ENCODE measurements at regions not wholly inside any gene's neighbourhood (a gene's known extent, or its start where the extent isn't known, plus 50 kb on each side); places are given as distances from the start of the nearest gene placed in this dataset.

DNA sequence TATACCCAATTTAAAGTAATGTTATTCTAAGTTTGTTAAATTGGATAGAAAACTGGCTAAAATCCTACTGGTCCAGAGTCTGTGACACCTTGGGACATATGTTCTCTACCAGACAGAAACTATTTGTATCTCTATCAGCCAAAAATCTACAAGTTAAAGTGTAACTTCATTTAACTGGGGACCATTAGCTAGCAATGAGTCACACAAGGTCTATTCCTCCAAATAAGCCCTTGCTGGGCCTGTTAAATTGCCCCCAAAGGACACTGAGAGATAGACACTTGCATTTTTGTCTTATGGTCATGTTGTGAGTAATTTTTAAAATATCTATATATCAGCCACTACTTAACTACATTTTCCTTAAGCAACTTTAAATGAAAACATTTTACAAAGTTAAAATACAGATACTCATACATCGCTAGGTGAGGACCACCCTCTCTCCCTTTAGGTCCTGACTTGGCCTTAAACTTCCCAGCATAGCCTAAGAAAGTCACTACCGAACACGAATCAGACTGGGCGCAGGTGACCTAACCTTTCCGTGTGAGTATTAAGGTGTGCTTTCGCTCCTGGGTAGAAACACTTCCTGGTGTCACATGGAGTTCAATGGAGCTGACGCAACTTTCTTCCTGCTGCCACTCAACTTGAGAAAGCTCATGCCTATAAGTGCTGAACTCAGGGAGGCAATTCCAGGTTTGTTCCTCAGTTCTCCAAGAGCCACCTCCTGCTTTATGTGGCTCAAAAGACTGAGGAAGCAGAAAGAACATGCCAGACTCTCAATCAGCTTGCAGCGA lies 249.1 kb downstream of the DIRAS2 start:
- no peak for DNase-seq

DNA sequence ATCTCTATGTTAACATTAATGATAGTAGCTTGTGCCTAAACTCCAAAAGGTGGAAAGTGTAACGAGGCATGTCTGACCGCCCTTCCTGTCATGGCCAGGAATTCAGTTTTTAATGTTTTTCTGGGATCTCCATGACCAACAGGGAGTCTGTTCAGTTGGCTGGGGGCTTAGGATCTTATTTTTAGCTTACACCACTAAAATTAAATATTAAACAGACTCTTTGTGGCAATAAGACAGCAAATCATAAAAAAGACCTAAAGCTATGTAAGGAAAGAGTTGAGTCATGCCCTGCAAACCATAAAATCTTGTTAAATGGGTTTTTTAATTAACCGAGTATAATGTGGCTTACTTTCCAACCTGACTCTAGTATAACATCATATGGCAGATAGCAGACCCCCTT lies 247.8 kb downstream of the DIRAS2 start:
- DNase-seq = no peak

- no peak for DNase-seq
Observed at GRCh38 chr9:90400091-90400490, 242.5 kb downstream of the DIRAS2 start.

GRCh38 chr9:90408659-90409058 lies 234.0 kb downstream of the DIRAS2 start:
- no peak for DNase-seq

DNA sequence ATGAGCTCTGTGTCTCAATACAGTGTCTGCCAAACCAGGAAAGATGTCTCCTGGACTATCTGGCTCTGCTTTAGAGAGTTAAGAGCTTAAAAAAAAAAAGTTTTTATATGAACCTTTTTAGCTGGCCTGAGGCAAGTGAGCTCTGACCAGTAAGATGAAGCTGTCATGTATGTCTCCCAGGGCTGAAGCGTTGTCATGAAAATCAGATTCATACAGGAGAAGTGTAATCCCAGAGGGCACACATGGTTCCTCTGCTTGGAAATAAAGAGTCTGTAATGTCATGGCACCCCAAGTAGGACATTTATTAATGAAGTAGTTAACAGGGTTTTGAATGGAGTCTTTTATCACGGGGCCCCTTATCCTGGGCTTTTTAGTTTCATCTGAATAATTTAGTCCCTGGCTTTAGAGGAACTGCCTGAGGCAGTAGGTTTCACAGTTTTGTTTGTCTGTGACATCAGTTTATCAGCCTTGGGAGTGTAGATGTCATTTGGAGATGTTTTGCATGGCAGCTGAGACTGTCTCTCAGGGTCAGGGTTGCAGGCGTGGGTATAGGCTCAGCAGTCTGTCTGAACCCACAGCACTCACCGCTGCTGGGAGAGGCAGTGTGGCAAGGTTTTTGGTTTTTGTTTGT lies 223.3 kb downstream of the DIRAS2 start:
- DNase-seq = no peak

- DNase-seq = no peak
Observed at GRCh38 chr9:90420211-90420610, 222.4 kb downstream of the DIRAS2 start.

DNA sequence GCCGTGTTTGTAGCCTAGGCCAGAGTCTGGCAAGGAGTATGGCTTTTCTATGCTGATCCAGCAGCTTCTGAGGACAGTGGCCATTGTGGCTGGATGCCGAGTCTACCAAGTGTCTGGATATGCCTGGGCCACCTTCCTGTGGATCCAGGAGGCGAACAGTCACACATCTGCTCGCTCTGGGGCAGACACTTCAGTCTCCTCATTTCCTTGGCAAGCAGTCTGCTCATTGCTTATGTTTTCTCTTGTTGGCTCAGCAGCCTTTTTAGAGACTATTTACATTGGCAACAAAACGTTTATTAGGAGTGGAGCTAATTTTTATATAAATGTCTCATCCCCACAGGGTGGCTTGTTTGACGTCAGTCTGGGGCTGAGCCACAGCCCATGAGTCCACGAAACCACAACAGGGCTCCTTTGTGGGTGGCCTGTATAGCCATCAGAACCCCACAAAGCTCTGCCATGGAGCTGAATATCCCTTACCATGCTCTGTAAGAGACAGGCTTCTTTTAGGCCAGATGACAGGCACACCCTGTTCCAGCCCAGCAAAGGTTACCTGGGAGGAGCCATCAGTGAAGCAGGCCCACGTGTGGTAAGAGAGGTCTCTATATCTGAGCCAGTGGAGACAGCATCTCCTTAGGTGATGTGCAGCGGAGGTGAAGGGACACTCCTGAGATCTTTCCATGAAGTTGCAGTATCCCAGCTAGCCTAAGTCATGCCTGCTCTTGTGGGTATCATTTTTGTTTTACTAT lies 221.7 kb downstream of the DIRAS2 start:
- DNase-seq = no peak

DNA sequence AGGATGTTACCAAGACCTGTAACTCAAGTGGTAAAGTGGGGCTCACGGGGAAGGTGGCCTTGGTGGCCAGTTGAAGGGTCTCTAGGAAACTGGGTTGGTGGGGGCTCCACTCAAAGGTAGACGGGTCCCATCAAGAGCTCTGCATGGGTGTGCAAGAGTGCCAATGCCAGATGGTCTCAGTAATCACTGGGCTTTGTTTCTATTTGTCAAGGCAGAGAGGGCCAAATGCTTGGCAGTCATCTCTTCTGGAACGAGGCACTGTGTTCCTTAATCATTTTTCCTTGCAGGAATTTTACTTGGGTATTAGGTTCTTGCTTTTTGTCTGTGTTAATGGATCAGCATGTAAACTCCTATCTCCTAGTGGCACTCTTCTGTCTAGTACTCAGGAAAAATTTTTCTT lies 220.8 kb downstream of the DIRAS2 start:
- no peak for DNase-seq

DNA sequence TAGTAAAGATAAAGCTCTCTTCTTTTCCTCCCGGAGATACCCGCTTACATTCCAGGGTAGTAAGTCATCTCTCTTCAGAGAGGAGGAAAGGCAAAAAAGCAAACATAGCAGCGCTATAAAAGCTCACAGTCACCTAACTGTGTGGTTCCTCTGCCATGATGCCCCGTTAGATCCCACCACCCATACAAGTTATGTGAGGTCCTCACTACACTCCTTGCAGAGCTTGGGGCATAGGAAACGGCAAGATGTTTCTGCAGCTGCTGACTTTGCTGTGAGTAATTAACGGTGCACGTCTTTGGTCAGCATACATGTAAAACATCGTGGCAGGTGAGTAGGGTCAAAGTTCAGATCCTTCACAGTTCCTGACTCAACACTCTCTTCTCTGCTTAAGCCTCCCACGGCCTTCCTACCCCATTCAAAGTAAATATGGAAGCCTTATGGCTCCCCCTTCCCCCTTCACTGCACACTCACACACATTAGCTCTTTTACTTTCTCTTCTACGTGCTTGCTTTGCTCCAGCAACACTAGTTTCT lies 218.9 kb downstream of the DIRAS2 start:
- DNase-seq = no peak

DNA sequence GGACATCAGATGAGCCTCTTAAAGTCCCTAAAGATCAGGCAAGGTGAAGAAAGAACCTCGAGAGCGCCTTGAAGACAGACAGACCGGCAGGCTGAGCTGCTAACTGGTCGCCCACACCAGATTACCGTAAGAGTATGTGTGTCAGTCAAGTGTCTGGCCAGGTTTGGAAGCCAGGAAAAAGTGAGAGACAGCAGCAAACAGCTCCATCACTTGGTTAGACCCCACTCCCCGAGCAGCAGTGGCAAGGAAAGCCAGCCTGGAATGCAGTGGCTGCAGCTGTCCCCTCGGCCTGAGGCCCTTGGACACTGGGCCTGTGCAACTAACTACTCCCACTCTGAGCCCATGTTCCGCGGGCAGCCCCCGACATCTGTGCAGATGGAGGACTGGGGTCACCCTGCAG lies 214.1 kb downstream of the DIRAS2 start:
- DNase-seq = no peak

- DNase-seq = no peak
Observed at GRCh38 chr9:90432951-90433350, 209.7 kb downstream of the DIRAS2 start.

DNA sequence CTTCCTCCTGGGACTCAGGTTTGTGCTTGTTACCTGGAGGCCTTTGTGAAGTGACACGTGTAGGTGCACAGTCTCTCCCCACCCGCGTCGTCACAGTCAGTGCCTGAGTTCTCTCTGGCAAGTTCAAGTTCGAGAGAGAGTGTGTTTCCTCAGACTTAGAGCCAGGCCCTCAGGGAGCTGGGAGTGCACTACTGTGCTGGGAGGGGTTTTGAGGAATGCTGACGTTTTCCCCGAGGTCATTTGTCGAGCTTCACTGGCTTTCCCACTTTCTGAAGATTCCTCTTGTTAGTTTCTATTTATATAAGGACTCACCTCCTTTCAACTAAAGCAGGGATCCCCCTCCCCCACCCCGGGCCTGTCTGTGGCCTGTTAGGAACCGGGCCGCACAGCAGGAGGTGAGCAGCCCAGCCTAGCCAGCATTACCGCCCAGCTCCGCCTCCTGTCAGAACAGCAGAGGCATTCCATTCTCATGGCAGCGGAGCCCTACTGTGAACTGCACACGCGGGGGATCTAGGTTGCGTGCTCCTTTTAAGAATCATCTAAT lies 209.2 kb downstream of the DIRAS2 start:
- no peak for DNase-seq

- no peak for DNase-seq
Observed at GRCh38 chr9:90441814-90442213, 200.8 kb downstream of the DIRAS2 start.

GRCh38 chr9:90442723-90443122 lies 199.9 kb downstream of the DIRAS2 start:
- DNase-seq = no peak

- DNase-seq = no peak
Observed at GRCh38 chr9:90444609-90445204, 197.9 kb downstream of the DIRAS2 start.

DNA sequence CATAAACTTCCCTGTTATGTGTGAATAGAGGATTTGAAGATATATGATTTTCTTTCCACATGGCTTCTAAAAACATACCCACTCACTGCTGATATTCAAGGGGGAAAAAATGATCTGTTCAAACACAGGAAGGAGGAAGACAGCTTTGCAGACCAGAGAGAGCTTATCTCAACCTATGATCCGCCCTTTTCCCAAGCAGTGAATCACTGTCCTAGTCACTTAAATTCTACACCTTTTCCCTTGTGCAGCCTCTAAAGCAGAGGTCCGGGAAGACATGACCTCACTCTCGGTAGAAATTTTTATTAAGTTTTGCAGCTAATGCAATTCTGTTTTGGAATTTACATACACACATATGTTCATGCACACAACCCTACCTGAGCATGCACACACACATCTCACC lies 197.2 kb downstream of the DIRAS2 start:
- DNase-seq = no peak

GRCh38 chr9:90446200-90446948 lies 196.2 kb downstream of the DIRAS2 start:
- no peak for DNase-seq

- no peak for DNase-seq
Observed at GRCh38 chr9:90447773-90448172, 194.9 kb downstream of the DIRAS2 start.

- no peak for DNase-seq
Observed at GRCh38 chr9:90449213-90449925, 193.3 kb downstream of the DIRAS2 start.

GRCh38 chr9:90451804-90452203 lies 190.8 kb downstream of the DIRAS2 start:
- no peak for DNase-seq

GRCh38 chr9:90455316-90455715 lies 187.3 kb downstream of the DIRAS2 start:
- no peak for DNase-seq
